Subcutaneous abdominal adipose tissue (tissue), 5 donors: ENCODE measurements at regions not wholly inside any gene's neighbourhood (a gene's known extent, or its start where the extent isn't known, plus 50 kb on each side); places are given as distances from the start of the nearest gene placed in this dataset.
"Not testable (repeated sequence)": the region's sequence is repeated elsewhere in the genome, so short reads cannot be mapped to it uniquely, and the experiment has no call there.

Experiments used
- H3K27ac ChIP-seq: one replicate; pipeline ENCODE4 v1.7.0; 2013; ENCODE audit warnings: low read depth, mild to moderate bottlenecking, inconsistent platforms, low read length, moderate library complexity
- H3K27me3 ChIP-seq, 5 donors: one replicate each; pipeline ENCODE4 v1.7.0; 2013; ENCODE audit warnings: low read length in 5 of 5, inconsistent platforms in 1 of 5; ENCODE audit not compliant: control insufficient read depth in 5 of 5, insufficient read depth in 4 of 5
- H3K36me3 ChIP-seq, 5 donors: one replicate each; pipeline ENCODE4 v1.7.0; 2013; ENCODE audit warnings: low read length in 5 of 5; ENCODE audit not compliant: control insufficient read depth in 5 of 5, insufficient read depth in 5 of 5
- H3K4me1 ChIP-seq, 5 donors: one replicate each; pipeline ENCODE4 v1.7.0; 2013; ENCODE audit warnings: low read length in 5 of 5, mild to moderate bottlenecking in 3 of 5, moderate library complexity in 1 of 5; ENCODE audit not compliant: control insufficient read depth in 5 of 5, insufficient read depth in 5 of 5
- H3K4me3 ChIP-seq, 5 donors: one replicate each; pipeline ENCODE4 v1.7.0; 2013; ENCODE audit warnings: low read length in 5 of 5, low read depth in 1 of 5
- H3K9ac ChIP-seq, 5 donors: one replicate each; pipeline ENCODE4 v1.7.0; 2013; ENCODE audit warnings: low read length in 5 of 5, mild to moderate bottlenecking in 4 of 5, moderate library complexity in 3 of 5
- H3K9me3 ChIP-seq, 5 donors: one replicate each; pipeline ENCODE4 v1.7.0; 2013; ENCODE audit warnings: low read length in 5 of 5; ENCODE audit not compliant: control insufficient read depth in 5 of 5
- donor health status: healthy.
- donor health status: healthy.
- donor health status: healthy.
- donor health status: healthy.
- donor health status: healthy.

GRCh38 chr10:55628260-55628701 lies 732.8 kb downstream of the ZWINT start:
- H3K4me3 ChIP-seq: peak overlapping the region; percentile 16 to 44 (median 37)
- H3K9ac ChIP-seq: no peak overlapping the region

GRCh38 chr10:55627501-55628051 lies 733.5 kb downstream of the ZWINT start:
- Histone ChIP-seq H3K9ac (no peak overlapping the region), H3K27me3 (peaks cover 0 to 25% (median 16%) of the 10 kb centered on the region in 5 donors), H3K27ac (no peak overlapping the region), H3K9me3 (no peaks in the 10 kb centered on the region), H3K4me3 (no peak overlapping the region), H3K36me3 (no peaks in the 10 kb centered on the region), H3K4me1 (peaks cover 0 to 29% (median 27%) of the 10 kb centered on the region in 5 donors)

More at GRCh38 chr10:55628260-55628701, 732.8 kb downstream of the ZWINT start:
- no peaks in the 10 kb centered on the region for H3K36me3 ChIP-seq
- H3K27ac ChIP-seq: no peak overlapping the region
- H3K9me3 ChIP-seq: no peaks in the 10 kb centered on the region
- peaks cover 0 to 29% (median 27%) of the 10 kb centered on the region in 5 donors for H3K4me1 ChIP-seq
- H3K27me3 ChIP-seq: peaks cover 0 to 25% (median 16%) of the 10 kb centered on the region in 5 donors

- not testable (repeated sequence) for H3K27ac ChIP-seq, H3K4me1 ChIP-seq, H3K4me3 ChIP-seq, H3K36me3 ChIP-seq, H3K9me3 ChIP-seq, H3K9ac ChIP-seq, H3K27me3 ChIP-seq
Measured at GRCh38 chr10:55601690-55602478, 759.2 kb downstream of the ZWINT start.

- Histone ChIP-seq H3K27me3 (no peaks in the 10 kb centered on the region), H3K4me3 (no peak overlapping the region), H3K9me3 (no peaks in the 10 kb centered on the region), H3K4me1 (no peaks in the 10 kb centered on the region), H3K36me3 (no peaks in the 10 kb centered on the region), H3K27ac (no peak overlapping the region), H3K9ac (no peak overlapping the region)
Measured at GRCh38 chr10:55551603-55552002, 750.6 kb upstream of the PCDH15 start.

- Histone ChIP-seq H3K9me3 (no peaks in the 10 kb centered on the region), H3K9ac (no peak overlapping the region), H3K36me3 (no peaks in the 10 kb centered on the region), H3K4me3 (no peak overlapping the region), H3K27ac (no peak overlapping the region), H3K27me3 (no peaks in the 10 kb centered on the region), H3K4me1 (no peaks in the 10 kb centered on the region)
Measured at GRCh38 chr10:55550236-55550635, 749.2 kb upstream of the PCDH15 start.

- not testable (repeated sequence) for H3K36me3 ChIP-seq, H3K9me3 ChIP-seq, H3K4me1 ChIP-seq, H3K27ac ChIP-seq, H3K27me3 ChIP-seq, H3K9ac ChIP-seq, H3K4me3 ChIP-seq
Measured at GRCh38 chr10:55537497-55537896, 736.5 kb upstream of the PCDH15 start.

- Histone ChIP-seq H3K4me1 (no peaks in the 10 kb centered on the region), H3K27me3 (no peaks in the 10 kb centered on the region), H3K36me3 (no peaks in the 10 kb centered on the region), H3K9me3 (no peaks in the 10 kb centered on the region), H3K9ac (no peak overlapping the region), H3K27ac (no peak overlapping the region), H3K4me3 (no peak overlapping the region)
Measured at GRCh38 chr10:55519264-55519663, 718.2 kb upstream of the PCDH15 start.

GRCh38 chr10:55518416-55518815 lies 717.4 kb upstream of the PCDH15 start:
- not testable (repeated sequence) for H3K4me1 ChIP-seq, H3K4me3 ChIP-seq, H3K9ac ChIP-seq, H3K27ac ChIP-seq, H3K9me3 ChIP-seq, H3K36me3 ChIP-seq, H3K27me3 ChIP-seq

GRCh38 chr10:55509168-55509567 lies 708.1 kb upstream of the PCDH15 start:
- no peaks in the 10 kb centered on the region for H3K4me1 ChIP-seq

GRCh38 chr10:55500931-55501559 lies 700.0 kb upstream of the PCDH15 start:
- H3K9ac ChIP-seq: no peak overlapping the region
- no peaks in the 10 kb centered on the region for H3K9me3 ChIP-seq
- no peaks in the 10 kb centered on the region for H3K36me3 ChIP-seq
- no peak overlapping the region for H3K4me3 ChIP-seq
- no peak overlapping the region for H3K27ac ChIP-seq
- no peaks in the 10 kb centered on the region for H3K4me1 ChIP-seq
- H3K27me3 ChIP-seq: no peaks in the 10 kb centered on the region

More at GRCh38 chr10:55509168-55509567, 708.1 kb upstream of the PCDH15 start:
- no peak overlapping the region for H3K27ac ChIP-seq
- H3K4me3 ChIP-seq: peak overlapping the region in 1 of 5 donors; percentile 28
- no peaks in the 10 kb centered on the region for H3K36me3 ChIP-seq
- no peaks in the 10 kb centered on the region for H3K27me3 ChIP-seq
- no peaks in the 10 kb centered on the region for H3K9me3 ChIP-seq
- H3K9ac ChIP-seq: no peak overlapping the region
